Fibroblast of the conjunctiva (primary cell): ENCODE measurements at regions not wholly inside any gene's neighbourhood (a gene's known extent, or its start where the extent isn't known, plus 50 kb on each side); places are given as distances from the start of the nearest gene placed in this dataset.

Experiments
- DNase-seq: peaks from one replicate; pipeline ENCODE4 v3.0.0-alpha.2; 2010; ENCODE audit warnings: low read depth

- no peak for DNase-seq
Measured at GRCh38 chr1:55412060-55412459, 196.9 kb upstream of the USP24 start.

DNA sequence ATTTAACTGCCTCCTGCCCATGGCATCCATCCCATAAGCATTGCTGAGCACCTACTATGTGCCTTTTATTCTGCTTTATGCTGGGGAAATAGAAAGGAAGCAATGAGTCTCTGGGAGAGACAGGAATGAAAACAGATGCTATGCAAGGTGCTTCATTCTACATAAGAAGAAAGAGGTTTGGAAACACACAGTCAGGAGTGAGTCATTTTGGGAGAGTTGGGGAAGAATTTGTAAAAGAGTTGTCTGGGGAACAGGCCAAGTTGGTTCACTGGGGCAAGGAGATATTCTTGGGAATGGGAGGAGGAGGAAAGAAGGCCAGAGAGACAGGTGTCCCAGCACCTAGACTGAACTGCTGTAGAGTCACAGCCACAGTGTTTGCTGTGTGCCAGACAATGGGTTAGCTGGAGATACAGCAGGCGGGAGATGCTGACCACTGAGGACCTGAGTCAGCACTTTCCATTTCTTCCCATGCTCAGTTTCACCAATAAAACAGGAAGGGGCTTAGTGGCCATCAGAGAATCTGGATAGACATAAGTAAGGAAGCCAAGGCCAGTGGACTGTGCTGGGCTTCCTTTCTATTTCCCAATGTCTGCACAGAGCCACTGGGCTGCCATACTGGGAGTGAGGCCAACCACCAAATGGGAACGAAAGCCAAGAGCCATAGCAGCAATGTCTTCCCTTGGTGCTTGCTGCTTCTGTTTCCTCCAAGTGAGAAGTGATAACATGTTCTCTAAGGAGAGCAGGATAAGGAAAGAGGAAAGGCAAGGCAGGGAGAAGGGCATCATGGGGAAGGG is 187.7 kb upstream of the USP24 start:
- no peak for DNase-seq

- DNase-seq, result peak; percentile 54
Measured at GRCh38 chr1:55402142-55402541, 187.0 kb upstream of the USP24 start.

- DNase-seq, result peak; percentile 87
Measured at GRCh38 chr1:55400508-55400907, 185.3 kb upstream of the USP24 start.

DNA sequence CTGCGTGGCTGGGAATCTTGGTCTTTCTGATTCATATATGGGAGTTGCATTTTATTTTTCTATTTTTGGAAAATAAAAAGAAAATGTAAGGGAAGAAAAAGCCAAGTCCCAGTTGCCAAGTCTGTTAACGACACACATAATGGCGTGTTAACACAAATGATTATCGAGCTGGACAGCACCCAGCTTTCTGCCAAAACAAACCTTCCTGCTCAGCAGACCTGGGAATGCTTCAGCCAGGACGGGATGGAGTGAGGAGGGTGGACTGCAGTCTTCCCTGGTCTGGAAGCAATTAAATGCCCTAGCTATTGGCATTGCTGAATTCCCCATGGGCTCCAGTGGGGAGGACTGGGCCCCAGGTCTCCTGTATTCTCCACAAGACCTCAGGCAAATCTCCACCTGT is 184.2 kb upstream of the USP24 start:
- DNase-seq, result no peak

- DNase-seq, result no peak
Measured at GRCh38 chr1:55396381-55396891, 181.3 kb upstream of the USP24 start.

- DNase-seq, result no peak
Measured at GRCh38 chr1:55388960-55389359, 173.8 kb upstream of the USP24 start.

- no peak for DNase-seq
Measured at GRCh38 chr1:55387145-55387544, 172.0 kb upstream of the USP24 start.

DNA sequence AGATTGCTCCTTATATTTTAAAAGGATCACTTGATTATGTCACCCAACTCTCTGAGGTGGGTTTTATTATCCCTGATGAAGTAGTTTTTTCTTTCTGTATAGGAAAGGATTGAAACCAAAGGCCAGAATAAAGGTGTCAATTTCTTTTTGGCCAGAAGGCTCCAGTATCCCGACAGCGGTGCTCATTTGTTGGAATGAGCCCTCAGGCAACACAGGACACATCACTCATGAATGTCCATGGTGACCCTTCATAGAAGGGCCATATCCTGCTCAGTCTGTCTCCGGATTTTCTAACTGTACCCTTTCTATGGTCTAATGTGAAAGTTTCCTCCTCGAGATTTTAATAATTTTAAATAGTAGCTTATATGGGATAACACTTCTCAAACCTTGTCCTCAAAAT is 171.3 kb upstream of the USP24 start:
- no peak for DNase-seq

DNA sequence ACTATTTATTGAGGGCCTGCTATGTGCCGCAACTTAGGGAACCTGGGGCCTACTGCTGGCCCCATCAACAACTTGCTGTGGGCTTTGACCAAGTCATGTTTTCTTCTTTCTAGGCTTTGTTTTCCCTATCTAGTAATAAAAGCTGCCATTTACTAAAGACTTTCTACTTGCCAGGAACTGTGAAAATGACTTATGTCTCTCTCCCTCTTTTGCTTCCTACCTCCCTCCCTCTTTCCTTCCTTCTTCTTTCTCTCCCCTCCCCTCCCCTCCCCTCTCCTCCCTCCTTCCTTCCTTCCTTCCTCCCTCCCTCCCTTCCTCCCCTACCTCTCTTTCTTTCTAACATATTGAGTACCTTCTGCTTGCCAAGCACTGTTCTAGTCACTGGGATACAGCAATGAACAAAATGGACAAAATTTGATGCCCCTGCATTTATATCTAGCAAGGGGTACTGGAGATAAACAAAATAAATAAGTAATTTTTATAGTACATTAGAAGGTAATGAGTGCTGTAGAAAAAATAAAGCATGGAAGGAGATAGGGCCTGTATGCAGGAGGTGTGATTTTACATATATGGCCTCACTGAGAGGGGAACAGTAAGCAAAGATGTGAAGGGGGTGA is 170.3 kb upstream of the USP24 start:
- DNase-seq, result no peak

GRCh38 chr1:55384637-55385036 is 169.5 kb upstream of the USP24 start:
- no peak for DNase-seq

DNA sequence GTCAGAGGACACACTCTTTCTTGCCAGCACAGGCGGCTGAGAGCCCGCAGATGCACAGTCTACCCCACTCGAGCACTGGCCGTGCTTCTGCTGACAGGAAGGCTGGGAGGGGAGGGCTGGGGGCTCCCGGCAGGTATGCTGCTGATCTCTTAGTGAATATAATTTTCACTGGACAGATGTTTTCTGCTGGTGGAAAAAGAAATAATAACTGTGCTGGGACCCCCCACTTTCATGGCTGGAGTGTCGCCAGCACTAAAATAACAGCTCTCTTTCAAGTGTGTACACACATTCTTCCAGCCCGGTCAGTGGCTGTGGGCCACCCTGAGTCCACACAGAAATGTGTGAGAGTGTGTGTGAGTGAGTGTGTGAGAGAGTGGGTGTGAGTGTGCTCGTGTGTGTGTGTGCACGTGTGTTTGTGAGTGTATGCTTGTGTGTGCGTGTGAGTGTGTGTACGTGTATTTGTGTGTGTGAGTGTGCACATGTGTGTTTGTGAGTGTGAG is 167.7 kb upstream of the USP24 start:
- no peak for DNase-seq

GRCh38 chr1:55381983-55382382 is 166.8 kb upstream of the USP24 start:
- DNase-seq, result no peak

- DNase-seq, result no peak
Measured at GRCh38 chr1:55381491-55381890, 166.3 kb upstream of the USP24 start.

DNA sequence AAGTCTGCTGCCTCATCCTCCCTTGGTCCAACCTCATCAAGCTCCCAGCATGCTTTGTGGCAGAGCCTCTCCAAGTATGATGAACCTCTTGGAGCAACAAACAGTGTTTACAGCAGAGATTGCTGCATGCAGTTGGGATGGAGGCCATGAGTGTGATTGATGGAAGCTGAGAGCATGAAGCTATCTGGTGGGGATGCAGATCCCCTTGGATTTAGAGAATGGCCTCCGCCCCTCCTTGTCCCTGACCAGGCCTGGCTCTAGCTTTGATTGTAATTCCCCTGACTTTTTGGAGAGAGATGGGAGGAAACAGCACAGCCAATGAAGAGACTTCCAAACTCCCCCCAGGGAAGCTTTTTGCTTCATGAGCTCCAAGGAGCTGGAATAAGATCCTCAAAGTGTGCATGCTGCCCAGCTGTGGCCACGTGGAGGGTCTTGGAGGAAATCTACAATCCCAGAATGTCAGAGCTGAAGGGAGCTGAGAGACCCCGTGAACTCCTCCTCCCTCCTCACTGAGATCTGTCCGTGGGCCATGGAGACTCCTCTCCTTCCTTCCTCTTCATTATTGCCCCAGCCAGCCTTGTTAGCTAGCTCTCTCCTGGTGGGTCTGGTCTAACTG is 165.3 kb upstream of the USP24 start:
- DNase-seq, result no peak

DNA sequence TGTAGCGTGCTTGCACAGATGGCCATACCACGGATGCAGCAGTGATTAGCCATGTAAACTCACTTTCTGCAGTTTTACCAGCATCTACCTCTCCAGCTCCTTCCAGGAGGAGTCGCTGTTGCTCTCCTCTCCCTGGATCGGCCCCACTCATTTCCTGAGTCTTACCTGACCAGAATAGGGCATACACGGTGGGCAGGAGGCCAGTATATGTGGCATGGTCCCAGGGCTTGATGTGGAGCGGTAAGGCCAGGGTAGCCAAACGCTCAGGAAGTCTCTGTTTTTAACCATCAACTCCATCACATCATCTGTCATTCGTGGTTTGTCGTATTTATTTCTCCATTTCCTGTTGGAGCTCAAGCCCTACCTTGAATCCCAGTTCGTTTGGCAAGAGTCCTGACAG is 163.4 kb upstream of the USP24 start:
- no peak for DNase-seq

DNA sequence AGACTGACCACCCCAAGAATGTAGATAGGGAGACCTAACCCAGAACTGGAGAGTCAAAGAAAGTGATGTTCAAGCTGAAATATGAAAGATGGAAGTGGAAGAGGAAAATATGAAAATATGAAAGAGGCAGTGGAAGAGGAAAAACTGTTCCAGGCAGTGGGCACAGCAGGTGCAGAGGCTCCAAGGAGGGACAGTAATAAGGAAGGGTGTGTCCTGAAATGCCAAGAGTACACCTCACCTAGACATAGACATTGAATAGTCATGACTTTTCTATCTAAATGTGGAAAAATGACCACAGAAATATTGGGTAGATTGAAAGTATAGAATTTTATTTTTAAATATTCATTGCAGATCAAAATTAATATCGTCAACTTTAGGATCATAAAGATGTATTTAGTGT is 161.7 kb upstream of the USP24 start:
- no peak for DNase-seq

GRCh38 chr1:55375617-55376258 is 160.6 kb upstream of the USP24 start:
- DNase-seq, result peak; percentile 38

- DNase-seq, result peak; percentile 39
Measured at GRCh38 chr1:55374801-55375616, 159.8 kb upstream of the USP24 start.

GRCh38 chr1:55374216-55374615 is 159.1 kb upstream of the USP24 start:
- DNase-seq, result no peak

GRCh38 chr1:55369474-55369873 is 154.3 kb upstream of the USP24 start:
- no peak for DNase-seq

DNA sequence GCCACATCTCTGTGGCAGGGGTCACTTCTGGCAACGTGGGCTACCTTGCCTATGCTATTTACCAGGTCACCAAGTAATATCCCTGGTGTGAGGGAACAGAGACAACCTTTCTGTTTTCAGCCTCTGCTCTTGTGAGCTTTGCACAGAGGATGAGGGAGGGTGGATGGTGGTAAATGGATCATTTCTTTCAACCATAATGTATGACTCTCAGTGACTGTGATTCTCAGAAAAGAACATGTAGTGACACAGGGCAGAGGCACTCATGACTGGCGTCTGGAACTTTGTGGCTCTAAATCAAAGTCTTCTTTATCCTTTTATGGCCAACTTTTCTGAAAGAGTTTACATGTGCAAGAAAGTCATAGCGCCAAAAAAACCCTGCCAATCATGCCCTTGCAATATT is 153.5 kb upstream of the USP24 start:
- no peak for DNase-seq
